KBM-7 (cell line): ENCODE measurements at regions not wholly inside any gene's neighbourhood (a gene's known extent, or its start where the extent isn't known, plus 50 kb on each side); places are given as distances from the start of the nearest gene placed in this dataset.

Experiments used
- DNase-seq: peaks from one replicate; pipeline ENCODE4 v3.0.0-alpha.2; 2015
- in situ Hi-C: fragments of 300-500 bp; cut with MboI; formaldehyde crosslinking; loops from 2 replicates; pipeline ENCODE4 v1.14.3; 2020; ENCODE audit warnings: low sequenced_read_pairs, low pct_unique_long_range_greater_than_20kb, mixed read lengths

GRCh38 chr15:69808756-69809155 is 289.0 kb downstream of the TLE3 start:
- DNase-seq, result no peak
- in situ Hi-C loops, result no loop called here

DNA sequence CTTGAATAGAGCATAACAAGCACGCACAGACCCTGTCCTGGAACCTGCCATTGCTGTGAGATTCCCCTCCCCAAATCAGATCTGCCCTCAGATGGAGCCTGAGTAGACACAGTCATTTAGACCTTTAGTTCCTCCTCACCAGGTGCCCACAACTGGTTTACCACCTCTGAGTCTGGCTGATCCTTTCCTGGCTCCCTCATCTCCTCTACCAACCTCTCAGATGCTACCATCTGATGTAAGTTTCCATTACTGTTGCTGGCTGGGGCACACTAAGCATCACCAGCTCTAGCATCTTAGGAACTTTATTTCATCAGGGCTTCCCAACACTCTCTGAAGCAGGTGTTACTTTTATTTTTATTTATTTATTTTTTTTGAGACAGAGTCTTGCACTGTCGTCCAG is 288.3 kb downstream of the TLE3 start:
- DNase-seq, result no peak
- in situ Hi-C loops, result no loop called here

GRCh38 chr15:69810431-69811354 is 287.0 kb downstream of the TLE3 start:
- in situ Hi-C loops, result loop anchor here (10.0 kb wide), 1 partner anchor 64 kb away; no protein-coding TSS in a partner anchor
- DNase-seq, result no peak

DNA sequence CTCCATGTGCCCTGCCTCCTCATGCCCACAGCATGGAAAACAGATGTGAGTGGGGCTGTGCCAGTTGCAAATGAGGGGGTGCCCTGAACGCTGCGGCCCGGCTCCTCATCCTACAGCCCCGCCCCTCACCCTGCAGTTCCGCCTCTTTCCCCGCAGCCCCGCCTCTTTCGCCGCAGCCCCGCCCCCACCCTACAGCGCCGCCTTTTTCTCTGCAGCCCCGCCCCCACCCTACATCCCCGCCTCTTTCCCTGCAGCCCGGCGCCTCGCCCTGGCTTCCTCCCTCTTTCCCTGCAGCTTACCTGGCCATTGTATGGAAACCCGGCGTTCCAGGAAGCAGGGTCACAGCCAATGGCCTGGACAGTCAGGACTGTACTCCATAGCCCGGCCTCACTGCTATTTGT is 284.9 kb downstream of the TLE3 start:
- in situ Hi-C loops, result loop anchor here (10.0 kb wide), 1 partner anchor 62 kb away; no protein-coding TSS in a partner anchor
- DNase-seq, result no peak

- in situ Hi-C loops, result loop anchor here (10.0 kb wide), 1 partner anchor 61 kb away; no protein-coding TSS in a partner anchor
- DNase-seq, result no peak
These were observed 283.8 kb downstream of the TLE3 start for GRCh38 chr15:69813881-69814280.

GRCh38 chr15:69814932-69815331 is 282.8 kb downstream of the TLE3 start:
- in situ Hi-C loops, result loop anchor here (10.0 kb wide), 1 partner anchor 60 kb away; no protein-coding TSS in a partner anchor
- DNase-seq, result no peak

DNA sequence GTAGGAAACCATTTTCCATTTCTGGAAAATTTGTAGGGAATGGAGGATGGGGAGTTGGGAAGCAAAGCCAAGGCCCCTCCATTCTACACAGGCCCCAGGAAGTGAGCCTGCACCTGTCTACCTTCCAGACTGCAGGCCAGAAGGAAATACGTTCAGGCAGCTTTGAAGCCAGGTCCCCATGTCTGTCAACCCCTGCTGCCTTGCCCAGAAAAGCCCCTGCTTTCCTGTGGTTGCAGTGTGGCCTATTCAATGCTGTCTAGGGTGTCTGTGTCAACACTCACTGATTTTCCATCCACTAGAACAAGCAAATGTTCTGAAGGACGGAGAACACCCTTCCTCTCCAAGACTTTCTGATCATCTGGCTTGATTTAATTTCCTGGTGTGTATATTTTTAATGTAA is 281.9 kb downstream of the TLE3 start:
- in situ Hi-C loops, result loop anchor here (10.0 kb wide), 1 partner anchor 59 kb away; no protein-coding TSS in a partner anchor
- no peak for DNase-seq

DNA sequence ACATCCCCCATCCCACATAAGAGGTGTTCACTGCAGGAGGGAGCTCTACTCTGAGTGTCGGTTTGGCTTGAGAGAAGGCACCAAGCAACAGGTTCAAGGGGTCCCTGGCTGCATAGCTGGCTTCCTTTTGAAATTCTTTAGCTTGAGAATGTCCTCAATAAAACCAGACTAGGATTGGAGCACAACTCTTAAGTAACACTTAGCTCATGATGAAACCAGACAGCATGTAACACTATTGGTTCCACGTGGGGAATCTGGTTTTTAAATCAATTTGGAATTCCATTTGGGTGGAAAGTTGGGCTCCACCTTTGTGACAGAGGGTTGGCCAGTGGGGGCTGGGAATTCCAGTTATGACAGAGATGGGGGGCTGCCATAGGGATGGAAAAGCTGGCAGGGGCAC is 281.2 kb downstream of the TLE3 start:
- in situ Hi-C loops, result loop anchor here (10.0 kb wide), 1 partner anchor 58 kb away; no protein-coding TSS in a partner anchor
- DNase-seq, result no peak

GRCh38 chr15:69818529-69818928 is 279.2 kb downstream of the TLE3 start:
- in situ Hi-C loops, result loop anchor here (10.0 kb wide), 1 partner anchor 56 kb away; no protein-coding TSS in a partner anchor
- no peak for DNase-seq

DNA sequence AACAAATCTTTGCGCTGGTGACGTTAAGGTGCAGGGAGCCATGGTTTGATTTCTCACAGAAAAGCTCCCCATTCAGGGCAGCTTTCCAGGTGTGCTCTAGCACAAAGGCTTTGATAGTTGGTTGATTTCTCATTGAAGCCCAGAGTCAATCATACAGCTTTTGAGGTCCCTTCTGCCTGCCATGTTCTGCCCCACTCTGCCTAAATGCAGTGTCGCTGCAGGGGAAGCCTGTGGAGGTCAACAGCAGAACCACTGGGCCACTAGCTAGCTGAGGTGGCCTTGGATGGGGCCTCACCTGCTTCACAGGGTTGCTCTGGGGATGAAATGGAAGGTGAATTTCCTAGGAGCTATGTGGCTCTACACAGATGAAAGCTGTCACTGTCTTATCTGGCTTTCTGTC is 278.3 kb downstream of the TLE3 start:
- no peak for DNase-seq
- in situ Hi-C loops, result loop anchor here (10.0 kb wide), 1 partner anchor 55 kb away; no protein-coding TSS in a partner anchor

- in situ Hi-C loops, result no loop called here
- no peak for DNase-seq
These were observed 276.9 kb downstream of the TLE3 start for GRCh38 chr15:69820819-69821218.

DNA sequence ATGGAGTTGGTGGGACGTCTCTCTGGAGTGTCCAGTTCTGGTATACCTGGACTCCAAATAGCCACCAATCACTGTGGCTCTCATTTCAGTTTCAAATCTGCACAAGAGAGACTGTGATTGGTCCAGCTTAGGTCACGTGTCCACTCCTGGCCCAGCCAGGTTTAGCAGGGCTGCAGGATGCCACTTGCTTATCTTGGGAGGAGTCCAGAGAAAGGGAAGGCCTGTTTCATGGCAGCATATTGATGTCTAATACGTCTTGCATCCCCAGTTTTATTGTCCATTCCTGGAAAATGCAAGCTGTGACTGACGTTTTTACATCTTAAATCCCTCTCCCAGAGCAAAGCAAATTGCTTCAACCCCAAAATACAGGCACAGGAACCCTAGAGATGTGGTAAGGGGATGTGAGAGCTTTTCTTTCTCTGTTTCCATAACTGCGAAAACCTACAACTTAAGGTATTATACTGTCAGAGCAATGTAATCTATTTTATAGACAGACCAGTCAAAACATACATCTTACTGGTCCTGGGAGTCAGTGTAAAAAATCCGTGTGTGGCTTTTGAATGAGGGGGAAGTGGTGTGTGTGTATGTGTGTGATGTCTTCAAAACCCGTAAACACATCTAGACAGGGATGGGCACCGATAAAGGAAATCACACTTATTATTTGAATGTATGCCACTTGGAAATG is 274.4 kb downstream of the TLE3 start:
- DNase-seq, result no peak
- in situ Hi-C loops, result no loop called here

DNA sequence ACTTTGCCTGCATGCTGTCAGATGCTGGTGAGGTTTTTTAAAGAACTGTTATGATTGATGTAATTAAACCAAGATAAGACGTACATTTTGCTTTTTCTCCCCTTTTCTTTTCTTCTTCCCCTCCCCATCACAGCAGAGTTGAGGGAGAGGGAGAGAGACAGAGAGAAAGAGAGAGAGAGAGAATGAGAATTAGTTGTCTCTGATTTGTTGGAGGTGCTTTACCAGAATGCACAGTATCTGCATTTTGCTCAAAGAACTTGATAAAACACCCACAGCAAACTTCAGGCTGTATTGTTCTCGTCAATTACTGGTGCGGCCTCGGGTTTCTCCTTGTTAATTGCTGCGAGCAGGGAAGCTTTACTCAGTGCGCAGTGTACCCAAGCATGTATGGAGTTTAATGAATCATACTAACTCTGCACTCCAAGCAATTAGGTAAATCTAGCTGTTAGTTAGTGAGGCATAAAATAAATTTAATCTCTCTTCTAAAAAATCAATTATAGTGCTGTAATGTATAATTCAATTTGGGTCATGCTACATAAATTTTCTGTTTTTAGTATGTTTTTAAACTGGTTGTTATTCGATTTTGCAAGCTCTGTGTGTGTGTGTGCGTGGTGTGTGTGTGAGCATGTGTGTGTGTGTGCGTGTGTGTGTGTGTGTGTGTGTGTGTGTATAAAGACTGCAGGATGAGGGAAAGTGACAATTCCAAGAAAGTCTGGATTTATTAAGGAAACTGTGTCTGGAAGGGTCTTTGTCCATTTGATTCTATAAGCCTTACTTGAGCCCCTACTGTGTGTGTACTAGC is 273.4 kb downstream of the TLE3 start:
- in situ Hi-C loops, result no loop called here
- no peak for DNase-seq

DNA sequence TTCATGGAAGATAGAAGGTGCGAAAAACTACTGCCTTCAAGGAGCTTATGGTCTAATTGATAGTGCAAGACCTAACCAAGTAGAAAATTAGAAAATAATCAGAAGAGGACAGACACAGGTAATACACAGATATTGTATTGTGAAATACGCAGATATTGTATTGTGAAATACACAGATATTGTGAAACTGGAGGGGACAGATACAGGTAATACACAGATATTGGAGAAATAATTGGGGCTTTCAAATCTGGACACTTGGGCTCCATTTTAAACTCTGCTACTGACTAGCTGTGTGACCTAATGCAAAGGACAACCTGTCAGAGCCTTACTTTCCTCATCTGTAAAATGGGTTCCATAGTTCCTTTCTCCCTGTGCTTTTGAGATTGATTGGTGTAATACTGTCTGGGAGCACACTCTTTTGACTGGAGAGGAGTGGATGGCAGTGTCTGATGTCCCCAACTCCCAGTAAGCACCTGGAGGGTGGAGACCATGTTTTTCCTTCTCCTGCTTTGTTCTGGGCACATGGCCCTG is 272.8 kb downstream of the TLE3 start:
- DNase-seq, result no peak
- in situ Hi-C loops, result no loop called here

GRCh38 chr15:69825941-69826818 is 271.5 kb downstream of the TLE3 start:
- in situ Hi-C loops, result no loop called here
- no peak for DNase-seq

DNA sequence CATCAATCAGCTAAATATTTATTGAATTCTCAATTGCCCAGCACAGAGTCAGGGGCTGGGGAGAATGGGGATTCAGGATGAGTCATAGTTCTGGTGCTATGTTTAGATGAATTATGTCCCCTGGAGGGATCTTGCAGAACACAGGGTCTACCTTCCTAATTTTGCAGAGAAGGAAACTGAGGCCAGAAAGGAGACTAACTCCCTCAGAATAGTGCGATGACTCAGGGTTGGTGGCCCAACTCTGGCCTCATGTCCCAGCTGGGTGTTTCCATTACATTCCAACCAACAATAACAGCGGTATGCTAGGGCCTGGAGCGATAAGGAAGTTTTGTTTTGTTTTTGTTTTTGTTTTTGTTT is 270.9 kb downstream of the TLE3 start:
- no peak for DNase-seq
- in situ Hi-C loops, result no loop called here

DNA sequence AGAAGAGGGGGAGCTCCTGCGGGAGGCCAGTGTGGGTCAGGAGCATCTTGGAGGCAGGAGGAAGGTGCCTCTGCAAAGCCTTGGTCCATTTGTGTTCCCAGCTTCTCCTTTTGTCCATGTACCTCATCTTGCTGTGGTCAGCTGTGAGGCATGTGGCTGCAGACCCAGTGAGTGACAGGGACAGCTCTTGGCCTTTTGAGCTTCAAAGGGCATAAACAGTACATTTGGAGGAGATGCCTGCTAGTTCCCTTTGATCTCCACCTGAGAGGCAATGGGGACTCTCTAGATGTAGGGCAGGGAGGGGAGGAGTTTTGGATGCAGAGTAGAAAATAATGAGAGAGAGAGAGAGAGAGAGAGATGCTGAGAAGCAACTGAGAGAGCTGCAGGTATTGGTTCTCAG is 270.0 kb downstream of the TLE3 start:
- in situ Hi-C loops, result no loop called here
- DNase-seq, result no peak

DNA sequence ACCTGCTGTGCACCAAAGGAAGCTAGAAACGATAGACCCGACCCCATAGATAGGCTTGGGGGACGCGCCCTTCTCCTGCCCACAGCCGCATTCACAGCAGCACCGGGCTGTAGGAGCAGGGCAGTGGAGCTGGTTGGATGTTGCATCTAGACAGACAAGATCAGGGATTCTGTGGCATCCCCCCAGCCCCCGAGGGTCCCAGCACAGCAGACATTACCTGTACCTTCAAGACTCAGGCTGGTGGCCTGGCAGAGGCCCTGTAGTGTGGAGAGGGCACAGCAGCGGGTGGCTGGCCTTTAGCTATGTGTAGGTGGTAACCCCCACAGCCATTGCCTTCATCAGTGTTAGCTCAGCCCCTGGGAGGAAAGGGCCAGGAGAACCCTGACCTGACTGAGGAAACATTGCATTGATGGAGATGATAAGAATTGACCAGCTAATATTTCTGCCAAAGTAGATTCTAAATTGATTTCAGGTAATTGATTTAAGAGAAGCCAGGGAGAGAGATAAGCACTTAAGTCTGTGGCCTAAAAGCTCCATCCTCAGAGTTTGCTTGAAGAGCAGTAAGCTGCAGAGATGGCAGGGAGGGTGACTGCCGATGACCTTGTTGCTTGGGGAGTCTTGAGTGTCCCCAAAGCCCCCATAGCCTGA is 269.4 kb downstream of the TLE3 start:
- in situ Hi-C loops, result no loop called here
- DNase-seq, result no peak
